Aorta (tissue), 5 donors: ENCODE measurements at regions not wholly inside any gene's neighbourhood (a gene's known extent, or its start where the extent isn't known, plus 50 kb on each side); places are given as distances from the start of the nearest gene placed in this dataset.
"Not testable (repeated sequence)": the region's sequence is repeated elsewhere in the genome, so short reads cannot be mapped to it uniquely, and the experiment has no call there.

Source experiments
- ATAC-seq: fragments of 200-7000 bp; cut with Tn5 transposase; one replicate; pipeline ENCODE4 v1.9.1; 2022; ENCODE audit warnings: moderate library complexity; ENCODE audit not compliant: low FRiP score
- DNase-seq, 2 donors: peaks; one replicate each; pipeline ENCODE4 v3.0.0-alpha.2; 2020
- H3K27ac ChIP-seq, 2 donors: one replicate each; pipeline ENCODE4 v1.5.1; 2013; ENCODE audit warnings: low read length in 2 of 2, mild to moderate bottlenecking in 2 of 2, moderate library complexity in 2 of 2, control low read depth in 1 of 2, inconsistent platforms in 1 of 2, low read depth in 1 of 2
- H3K27me3 ChIP-seq, 2 donors: one replicate each; pipeline ENCODE4 v1.6.1; 2013; ENCODE audit warnings: control low read depth in 1 of 2, low read length in 1 of 2, mild to moderate bottlenecking in 1 of 2, moderate library complexity in 1 of 2; ENCODE audit not compliant: insufficient read depth in 2 of 2, control insufficient read depth in 1 of 2
- H3K36me3 ChIP-seq, 2 donors: one replicate each; pipeline ENCODE4 v1.6.1; 2013; ENCODE audit warnings: control low read depth in 1 of 2, low read length in 1 of 2, mild to moderate bottlenecking in 1 of 2; ENCODE audit not compliant: insufficient read depth in 2 of 2, control insufficient read depth in 1 of 2
- H3K4me1 ChIP-seq, 2 donors: one replicate each; pipeline ENCODE4 v1.6.1; 2013; ENCODE audit warnings: low read length in 2 of 2, control low read depth in 1 of 2, mild to moderate bottlenecking in 1 of 2, moderate library complexity in 1 of 2; ENCODE audit not compliant: insufficient read depth in 2 of 2, control insufficient read depth in 1 of 2
- H3K4me3 ChIP-seq, 2 donors: one replicate each; pipeline ENCODE4 v1.5.1; 2013; ENCODE audit warnings: low read length in 2 of 2, control low read depth in 1 of 2, mild to moderate bottlenecking in 1 of 2
- H3K9me3 ChIP-seq: one replicate; pipeline ENCODE4 v1.6.1; 2013; ENCODE audit warnings: mild to moderate bottlenecking, low read length; ENCODE audit not compliant: control insufficient read depth
- WGBS, 2 donors: extraction: QIAGEN DNeasy Blood & Tissue Kit; methylation state at CpG; one replicate each; pipeline ENCODE4 v1.1.7; 2013; 5-methylcytosine and 5-hydroxymethylcytosine counted together
- intact Hi-C, 2 donors: fragments of 100-400 bp; cut with DNase I; formaldehyde crosslinking; loops; one replicate each; pipeline versions ENCODE4 v1.14.2 to v1.15.0; 2022
- donor health status: healthy with polysubstance abuse.
- donor health status: Bipolar disorder and iron deficiency.
- donor health status: DM: no; HTN: no; CAD: no.
- donor health status: DM: no; HTN: no; CAD: no.
- donor health status: DM: yes; HTN: yes; CAD: no.

DNA sequence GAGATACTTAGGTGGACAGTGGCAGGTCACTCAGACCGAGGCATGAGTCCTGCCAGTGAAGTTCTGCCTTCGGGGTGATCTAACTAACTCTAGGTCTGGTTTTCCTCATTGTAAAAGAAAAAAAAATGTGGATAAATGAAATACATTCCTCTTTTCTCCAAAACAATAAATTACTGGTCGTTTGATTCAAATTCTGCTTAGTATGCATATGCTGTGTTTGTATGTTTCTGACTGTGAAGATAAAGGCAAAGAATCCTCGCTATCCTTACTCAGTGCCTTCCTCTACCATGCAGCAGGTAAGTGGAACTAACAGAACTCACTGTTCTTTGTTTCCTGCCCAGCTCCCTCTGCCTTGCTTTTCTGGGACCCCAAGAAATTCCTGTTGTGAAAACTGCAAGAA, 330.1 kb downstream of the SUCLG1 start:
- 65 to 67% methylated on average over 4 of the region's 4 CpGs for WGBS, 2 donors
- H3K27me3 ChIP-seq, result peaks cover 0 to 2% of the 10 kb centered on the region in 2 donors
- H3K4me1 ChIP-seq, result no peaks in the 10 kb centered on the region
- DNase-seq (no peak), ATAC-seq (no peak)
- intact Hi-C loops, result no loop called here
- no peaks in the 10 kb centered on the region for H3K36me3 ChIP-seq
- no peak overlapping the region for H3K27ac ChIP-seq
- no peaks in the 10 kb centered on the region for H3K9me3 ChIP-seq
- no peak overlapping the region for H3K4me3 ChIP-seq

DNA sequence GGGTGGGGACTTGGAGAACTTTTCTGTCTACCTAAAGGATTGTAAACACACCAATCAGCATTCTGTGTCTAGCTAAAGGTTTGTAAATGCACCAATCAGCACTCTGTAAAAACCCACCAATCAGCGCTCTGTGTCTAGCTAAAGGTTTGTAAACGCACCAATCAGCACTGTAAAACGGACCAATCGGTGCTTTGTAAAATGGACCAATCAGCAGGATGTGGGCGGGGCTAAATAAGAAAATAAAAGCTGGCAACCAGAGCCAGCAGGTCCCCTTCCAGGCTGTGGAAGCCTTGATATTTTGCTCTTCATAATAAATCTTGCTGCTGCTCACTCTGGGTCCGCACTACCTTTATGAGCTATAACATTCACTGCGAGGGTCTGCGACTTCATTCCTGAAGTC, 331.3 kb downstream of the SUCLG1 start:
- WGBS, 2 donors, result 88 to 89% methylated on average over 8 of the region's 8 CpGs
- ATAC-seq, intact Hi-C loops: not testable (repeated sequence)

DNA sequence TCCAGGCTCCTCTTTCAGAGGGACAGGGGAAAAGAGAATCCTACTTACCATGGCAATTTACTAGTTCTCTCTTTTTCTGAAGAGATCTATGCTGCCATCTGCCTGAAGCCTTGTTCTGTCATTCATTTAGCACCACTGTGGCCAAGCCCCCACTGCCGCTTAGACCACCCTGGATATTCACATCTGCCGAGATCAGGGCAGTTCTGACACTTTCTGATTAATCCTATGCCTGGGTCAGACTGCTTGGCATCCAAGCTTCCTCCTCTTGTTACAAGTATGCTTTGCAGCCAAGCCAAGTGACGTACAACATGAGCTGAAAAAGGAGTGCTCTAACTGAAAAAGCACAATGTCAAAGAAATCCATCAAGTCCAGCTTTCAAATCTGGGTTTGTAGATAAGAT, 332.6 kb downstream of the SUCLG1 start:
- Histone ChIP-seq H3K36me3 (no peaks in the 10 kb centered on the region), H3K4me3 (no peak overlapping the region), H3K4me1 (no peaks in the 10 kb centered on the region), H3K27me3 (peaks cover 0 to 2% of the 10 kb centered on the region in 2 donors), H3K27ac (no peak overlapping the region), H3K9me3 (peaks cover 3% of the 10 kb centered on the region)
- DNase-seq (no peak), ATAC-seq (no peak)
- intact Hi-C loops, result no loop called here
- 11 to 19% methylated on average over 3 of the region's 3 CpGs for WGBS, 2 donors

More for the DNA sequence above, 331.3 kb downstream of the SUCLG1 start:
- not testable (repeated sequence) for H3K27me3 ChIP-seq, H3K4me1 ChIP-seq, H3K4me3 ChIP-seq, DNase-seq, H3K9me3 ChIP-seq, H3K36me3 ChIP-seq, H3K27ac ChIP-seq

DNA sequence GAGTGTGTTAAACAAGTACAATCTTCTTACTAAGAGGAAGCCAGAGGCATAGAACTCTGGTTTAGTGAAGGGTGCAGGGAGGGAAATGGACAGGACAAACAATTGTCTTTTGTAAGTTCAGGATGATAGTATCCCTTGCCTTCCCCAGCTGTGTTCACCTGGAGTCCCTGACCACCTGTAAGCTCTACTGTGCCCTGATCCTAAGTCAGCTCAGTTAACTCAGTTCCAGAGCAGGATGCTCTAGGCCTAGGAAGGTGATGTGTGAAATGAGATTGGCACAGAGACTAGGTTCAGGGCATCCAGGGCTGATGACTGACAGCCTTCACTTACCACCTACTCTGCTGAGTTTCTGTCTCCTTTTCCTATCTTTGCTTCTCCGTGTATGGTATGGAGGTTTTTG, 333.0 kb downstream of the SUCLG1 start:
- 65 to 83% methylated on average over 1 of the region's 1 CpG for WGBS, 2 donors
- H3K4me3 ChIP-seq, result no peak overlapping the region

DNA sequence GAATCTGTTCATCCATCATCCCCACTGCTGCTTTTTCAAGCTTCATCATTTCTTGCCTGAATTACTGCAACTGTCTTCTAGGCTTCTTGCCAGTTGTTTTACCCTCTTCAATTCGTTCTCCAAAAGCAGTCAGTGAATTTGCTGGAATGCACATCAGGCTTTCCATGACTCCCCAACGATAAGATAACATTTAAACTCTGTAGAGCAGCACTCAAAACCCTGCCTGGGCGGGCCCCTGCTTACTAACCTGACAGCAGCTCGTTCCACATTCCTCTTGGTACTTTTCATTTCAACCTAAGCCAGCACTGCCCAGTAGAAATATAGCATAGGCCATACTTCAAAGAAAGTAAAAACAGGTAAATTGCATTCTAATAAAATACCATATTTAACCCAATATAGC, 342.9 kb downstream of the SUCLG1 start:
- H3K4me1 ChIP-seq, result no peaks in the 10 kb centered on the region
- no peak for ATAC-seq
- H3K36me3 ChIP-seq, result no peaks in the 10 kb centered on the region
- no peaks in the 10 kb centered on the region for H3K27me3 ChIP-seq
- DNase-seq, result no peak
- no peak overlapping the region for H3K4me3 ChIP-seq
- intact Hi-C loops, result no loop called here
- H3K27ac ChIP-seq, result no peak overlapping the region
- WGBS, 2 donors, result 39 to 50% methylated on average over 4 of the region's 4 CpGs
- H3K9me3 ChIP-seq, result peaks cover 1% of the 10 kb centered on the region

More for the DNA sequence above, 333.0 kb downstream of the SUCLG1 start:
- no peaks in the 10 kb centered on the region for H3K4me1 ChIP-seq
- ATAC-seq (peak; percentile 62), DNase-seq (no peak)
- H3K27ac ChIP-seq, result no peak overlapping the region
- H3K27me3 ChIP-seq, result peaks cover 0 to 2% of the 10 kb centered on the region in 2 donors
- H3K9me3 ChIP-seq, result peaks cover 3% of the 10 kb centered on the region
- intact Hi-C loops, result no loop called here
- no peaks in the 10 kb centered on the region for H3K36me3 ChIP-seq

- no peak overlapping the region for H3K27ac ChIP-seq
- H3K4me3 ChIP-seq, result no peak overlapping the region
- no peaks in the 10 kb centered on the region for H3K4me1 ChIP-seq
- no peak for ATAC-seq
- H3K9me3 ChIP-seq, result peaks cover 1% of the 10 kb centered on the region
- DNase-seq, result no peak
- no peaks in the 10 kb centered on the region for H3K27me3 ChIP-seq
- no peaks in the 10 kb centered on the region for H3K36me3 ChIP-seq
- intact Hi-C loops, result no loop called here
- 43 to 44% methylated on average over 2 of the region's 2 CpGs for WGBS, 2 donors
Measured at GRCh38 chr2:84115173-84115857, 343.8 kb downstream of the SUCLG1 start.

GRCh38 chr2:84103816-84104527, 355.1 kb downstream of the SUCLG1 start:
- DNase-seq, H3K9me3 ChIP-seq, H3K27me3 ChIP-seq, H3K4me3 ChIP-seq, intact Hi-C loops, H3K27ac ChIP-seq, H3K36me3 ChIP-seq, ATAC-seq, H3K4me1 ChIP-seq: not testable (repeated sequence)
- WGBS, 2 donors, result 88 to 92% methylated on average over 15 of the region's 15 CpGs

DNA sequence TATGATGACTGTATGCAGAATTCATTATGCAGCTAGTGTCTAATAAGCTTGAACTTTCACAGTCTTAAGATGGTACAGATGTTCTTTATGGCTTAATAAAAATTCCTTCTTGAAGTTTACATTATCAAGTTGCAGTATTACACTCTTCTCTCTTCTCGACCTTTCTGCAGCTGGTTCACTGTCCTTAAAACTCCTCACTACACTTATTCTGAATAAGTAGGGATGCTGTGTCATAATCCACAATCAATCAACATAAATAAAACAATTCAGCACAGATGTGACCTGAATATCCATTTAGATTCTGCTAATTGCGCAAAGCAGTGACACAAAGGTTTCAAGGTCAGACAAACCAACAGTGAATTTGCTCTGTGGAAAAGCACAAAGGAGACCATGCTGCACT, 356.8 kb downstream of the SUCLG1 start:
- peaks cover 1% of the 10 kb centered on the region for H3K9me3 ChIP-seq
- DNase-seq (no peak), ATAC-seq (no peak)
- no peaks in the 10 kb centered on the region for H3K36me3 ChIP-seq
- WGBS, 2 donors, result 58 to 68% methylated on average over 2 of the region's 2 CpGs
- H3K4me1 ChIP-seq, result no peaks in the 10 kb centered on the region
- no peak overlapping the region for H3K4me3 ChIP-seq
- intact Hi-C loops, result no loop called here
- H3K27me3 ChIP-seq, result no peaks in the 10 kb centered on the region
- no peak overlapping the region for H3K27ac ChIP-seq

DNA sequence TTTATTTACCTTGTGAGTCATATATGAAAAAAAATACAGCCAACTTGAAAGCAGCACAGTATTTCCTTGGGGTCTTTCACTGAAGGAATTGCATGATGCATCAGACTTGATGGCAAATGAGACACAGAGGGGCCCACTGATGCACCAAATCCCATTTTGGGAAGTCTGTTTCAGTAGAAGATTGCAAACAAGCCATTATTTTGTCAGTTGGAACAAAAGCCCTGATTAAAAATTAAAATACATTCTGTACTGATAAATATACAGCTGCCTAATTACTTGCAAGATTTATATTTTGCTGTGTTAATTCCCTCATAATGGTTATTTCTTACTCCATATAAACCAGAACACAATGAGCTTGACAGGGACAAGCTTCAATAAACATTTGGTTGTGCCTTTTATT, 370.4 kb downstream of the SUCLG1 start:
- H3K36me3 ChIP-seq, result no peaks in the 10 kb centered on the region
- no peaks in the 10 kb centered on the region for H3K9me3 ChIP-seq
- H3K27me3 ChIP-seq, result no peaks in the 10 kb centered on the region
- intact Hi-C loops, result no loop called here
- H3K4me1 ChIP-seq, result no peaks in the 10 kb centered on the region
- DNase-seq (no peak), ATAC-seq (no peak)
- H3K4me3 ChIP-seq, result no peak overlapping the region
- H3K27ac ChIP-seq, result no peak overlapping the region
